B cell (primary cell): ENCODE measurements at regions not wholly inside any gene's neighbourhood (a gene's known extent, or its start where the extent isn't known, plus 50 kb on each side); places are given as distances from the start of the nearest gene placed in this dataset.

Experiments
- CTCF ChIP-seq: fragments of 200-600 bp; IDR thresholded peaks from one replicate; pipeline ENCODE4 v1.8.0; 2022; ENCODE audit warnings: antibody characterized with exemption, mild to moderate bottlenecking
- EZH2 ChIP-seq: IDR thresholded peaks from 2 replicates; pipeline ENCODE4 v1.6.1; 2012; ENCODE audit warnings: borderline replicate concordance, low read depth, mild to moderate bottlenecking, moderate library complexity, low read length; ENCODE audit not compliant: insufficient read depth, poor library complexity, severe bottlenecking

GRCh38 chr2:67922080-67922785 lies 140.6 kb downstream of the C1D start:
- no peak for TF ChIP-seq CTCF
- no peak for TF ChIP-seq EZH2
